KMS-11 (cell line): ENCODE measurements at regions not wholly inside any gene's neighbourhood (a gene's known extent, or its start where the extent isn't known, plus 50 kb on each side); places are given as distances from the start of the nearest gene placed in this dataset.
"Not testable (repeated sequence)": the region's sequence is repeated elsewhere in the genome, so short reads cannot be mapped to it uniquely, and the experiment has no call there.

Experiments
- H2AFZ ChIP-seq: fragments of 200-600 bp; sonication (generic); 2 replicates; pipeline ENCODE4 v1.6.1; 2016; ENCODE audit warnings: antibody characterized with exemption, mixed run types, low read depth
- H3K27ac ChIP-seq: fragments of 200-600 bp; sonication (generic); 2 replicates; pipeline ENCODE4 v1.6.1; 2016; ENCODE audit warnings: mild to moderate bottlenecking, mixed run types
- H3K27me3 ChIP-seq: fragments of 200-600 bp; sonication (generic); 2 replicates; pipeline ENCODE4 v1.6.1; 2017; ENCODE audit warnings: mild to moderate bottlenecking, low read depth, mixed run types, moderate library complexity; ENCODE audit not compliant: insufficient read depth
- H3K36me3 ChIP-seq: fragments of 200-600 bp; sonication (generic); 2 replicates; pipeline ENCODE4 v1.6.1; 2017; ENCODE audit warnings: mild to moderate bottlenecking, mixed run types; ENCODE audit not compliant: insufficient read depth
- H3K4me1 ChIP-seq: fragments of 200-600 bp; sonication (generic); 2 replicates; pipeline ENCODE4 v1.6.1; 2016; ENCODE audit warnings: mild to moderate bottlenecking, low read depth, mixed run types; ENCODE audit not compliant: poor library complexity, severe bottlenecking
- H3K4me2 ChIP-seq: fragments of 200-600 bp; sonication (generic); 2 replicates; pipeline ENCODE4 v1.7.0; 2016; ENCODE audit warnings: mild to moderate bottlenecking, mixed run types
- H3K4me3 ChIP-seq: fragments of 200-600 bp; sonication (generic); IDR thresholded peaks from 2 replicates; pipeline ENCODE4 v1.6.1; 2017; ENCODE audit warnings: low read depth, low read length, mixed read lengths; ENCODE audit not compliant: insufficient read depth
- H3K79me2 ChIP-seq: fragments of 200-600 bp; sonication (generic); 2 replicates; pipeline ENCODE4 v1.6.1; 2016; ENCODE audit warnings: low read depth, mixed run types; ENCODE audit not compliant: insufficient read depth
- H3K9ac ChIP-seq: fragments of 200-600 bp; sonication (generic); 2 replicates; pipeline ENCODE4 v1.6.1; 2016; ENCODE audit warnings: mild to moderate bottlenecking, mixed run types
- H4K20me1 ChIP-seq: fragments of 200-600 bp; sonication (generic); 2 replicates; pipeline ENCODE4 v1.6.1; 2016; ENCODE audit warnings: mild to moderate bottlenecking, mixed run types; ENCODE audit not compliant: insufficient read depth
- TF ChIP-seq, protein P1 (sequence below): fragments of 200-600 bp; sonication (generic); conservative IDR thresholded peaks from 2 replicates; pipeline ENCODE4 v1.6.1; 2017; ENCODE audit warnings: low read depth, mild to moderate bottlenecking, antibody characterized with exemption, low read length, moderate library complexity, mixed read lengths

DNA sequence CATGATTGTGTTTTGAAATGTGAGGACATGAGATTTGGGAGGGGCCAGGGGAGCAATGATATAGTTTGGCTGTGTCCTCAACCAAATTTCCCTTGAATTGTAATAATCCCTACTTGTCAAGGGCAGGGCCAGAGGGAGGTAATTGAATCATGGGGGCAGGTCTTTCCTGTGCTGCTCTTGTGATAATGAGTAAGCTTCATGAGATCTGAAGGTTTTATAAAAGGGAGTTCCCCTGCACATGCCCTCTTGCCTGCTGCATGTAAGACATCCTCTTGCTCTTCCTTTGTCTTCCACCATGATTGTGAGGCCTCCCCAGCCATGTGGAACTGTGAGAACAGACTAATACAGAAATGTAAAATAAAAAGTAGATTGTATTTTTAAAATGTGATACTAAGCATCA, 1294.9 kb downstream of the ADGRL3 start:
- Histone ChIP-seq H3K36me3 (no peaks in the 10 kb centered on the region), H3K27me3 (no peaks in the 10 kb centered on the region), H3K4me2 (no peak overlapping the region), H3K79me2 (no peaks in the 10 kb centered on the region), H3K9ac (no peak overlapping the region), H4K20me1 (no peaks in the 10 kb centered on the region), H3K27ac (no peak overlapping the region), H3K4me3 (no peak overlapping the region), H2AFZ (no peak overlapping the region), H3K4me1 (no peaks in the 10 kb centered on the region)
- TF ChIP-seq, protein P1, sequence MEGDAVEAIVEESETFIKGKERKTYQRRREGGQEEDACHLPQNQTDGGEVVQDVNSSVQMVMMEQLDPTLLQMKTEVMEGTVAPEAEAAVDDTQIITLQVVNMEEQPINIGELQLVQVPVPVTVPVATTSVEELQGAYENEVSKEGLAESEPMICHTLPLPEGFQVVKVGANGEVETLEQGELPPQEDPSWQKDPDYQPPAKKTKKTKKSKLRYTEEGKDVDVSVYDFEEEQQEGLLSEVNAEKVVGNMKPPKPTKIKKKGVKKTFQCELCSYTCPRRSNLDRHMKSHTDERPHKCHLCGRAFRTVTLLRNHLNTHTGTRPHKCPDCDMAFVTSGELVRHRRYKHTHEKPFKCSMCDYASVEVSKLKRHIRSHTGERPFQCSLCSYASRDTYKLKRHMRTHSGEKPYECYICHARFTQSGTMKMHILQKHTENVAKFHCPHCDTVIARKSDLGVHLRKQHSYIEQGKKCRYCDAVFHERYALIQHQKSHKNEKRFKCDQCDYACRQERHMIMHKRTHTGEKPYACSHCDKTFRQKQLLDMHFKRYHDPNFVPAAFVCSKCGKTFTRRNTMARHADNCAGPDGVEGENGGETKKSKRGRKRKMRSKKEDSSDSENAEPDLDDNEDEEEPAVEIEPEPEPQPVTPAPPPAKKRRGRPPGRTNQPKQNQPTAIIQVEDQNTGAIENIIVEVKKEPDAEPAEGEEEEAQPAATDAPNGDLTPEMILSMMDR = no peak

DNA sequence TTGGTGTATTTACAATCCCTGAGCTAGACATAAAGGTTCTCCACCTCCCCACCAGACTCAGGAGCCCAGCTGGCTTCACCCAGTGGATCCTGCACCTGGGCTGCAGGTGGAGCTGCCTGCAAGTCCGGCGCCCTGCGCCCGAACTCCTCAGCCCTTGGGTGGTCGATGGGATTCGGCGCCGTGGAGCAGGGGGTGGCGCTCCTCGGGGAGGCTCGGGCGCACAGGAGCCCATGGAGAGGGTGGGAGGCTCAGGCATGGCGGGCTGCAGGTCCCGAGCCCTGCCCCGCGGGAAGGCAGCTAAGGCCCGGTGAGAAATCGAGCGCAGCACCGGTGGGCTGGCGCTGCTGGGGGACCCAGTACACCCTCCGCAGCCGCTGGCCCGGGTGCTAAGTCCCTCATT, 1291.6 kb downstream of the ADGRL3 start:
- H3K27me3 ChIP-seq, H3K9ac ChIP-seq, H4K20me1 ChIP-seq, H3K4me3 ChIP-seq, H3K27ac ChIP-seq, H3K4me1 ChIP-seq, H3K36me3 ChIP-seq, H3K79me2 ChIP-seq, H2AFZ ChIP-seq, H3K4me2 ChIP-seq: not testable (repeated sequence)

DNA sequence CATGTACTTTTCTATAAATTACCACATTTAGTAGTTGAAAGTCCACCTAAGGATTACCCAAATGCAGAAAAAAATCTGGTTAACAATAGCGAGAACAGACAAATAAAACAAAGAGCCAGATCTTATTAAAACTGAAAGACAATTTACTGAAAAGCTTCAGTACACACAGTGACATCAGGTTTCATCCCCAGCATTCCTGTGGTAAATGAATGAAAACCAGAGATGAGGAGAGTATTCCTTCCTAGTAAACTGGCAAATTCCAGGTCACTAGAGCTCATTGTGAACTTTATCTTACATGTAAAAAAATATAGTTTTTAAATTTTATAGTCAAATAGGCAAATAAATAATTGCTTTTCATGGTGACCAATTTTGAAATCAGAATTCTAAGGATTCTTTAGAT, 1290.5 kb downstream of the ADGRL3 start:
- Histone ChIP-seq H3K4me2 (no peak overlapping the region), H4K20me1 (no peaks in the 10 kb centered on the region), H2AFZ (no peak overlapping the region), H3K27ac (no peak overlapping the region), H3K4me1 (no peaks in the 10 kb centered on the region), H3K4me3 (no peak overlapping the region), H3K79me2 (no peaks in the 10 kb centered on the region), H3K36me3 (no peaks in the 10 kb centered on the region), H3K27me3 (no peaks in the 10 kb centered on the region), H3K9ac (no peak overlapping the region)
- TF ChIP-seq, protein P1 = no peak

DNA sequence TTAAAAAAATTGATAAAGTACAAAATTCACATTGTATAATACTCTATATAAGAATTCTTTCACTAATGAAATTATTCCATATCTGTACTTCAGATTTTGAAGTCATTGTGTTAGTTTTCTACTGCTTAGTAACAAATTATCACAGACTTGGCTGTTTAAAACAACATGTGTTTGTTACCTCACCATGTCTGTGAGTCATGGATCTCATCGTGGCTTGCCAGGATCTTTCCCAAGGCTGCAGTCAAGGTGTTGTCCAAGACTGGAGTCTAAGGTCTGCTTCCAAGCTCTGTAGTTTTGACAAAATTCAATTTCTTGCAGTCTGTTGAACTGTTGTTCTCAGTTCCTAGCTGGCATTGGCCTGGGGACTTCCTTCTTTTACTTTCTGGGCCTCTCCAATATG, 1286.9 kb downstream of the ADGRL3 start:
- Histone ChIP-seq H2AFZ (no peak overlapping the region), H3K9ac (no peak overlapping the region), H3K27me3 (no peaks in the 10 kb centered on the region), H3K79me2 (no peaks in the 10 kb centered on the region), H3K4me2 (no peak overlapping the region), H3K36me3 (no peaks in the 10 kb centered on the region), H3K4me3 (no peak overlapping the region), H3K4me1 (no peaks in the 10 kb centered on the region), H3K27ac (no peak overlapping the region), H4K20me1 (no peaks in the 10 kb centered on the region)
- TF ChIP-seq, protein P1 = no peak

DNA sequence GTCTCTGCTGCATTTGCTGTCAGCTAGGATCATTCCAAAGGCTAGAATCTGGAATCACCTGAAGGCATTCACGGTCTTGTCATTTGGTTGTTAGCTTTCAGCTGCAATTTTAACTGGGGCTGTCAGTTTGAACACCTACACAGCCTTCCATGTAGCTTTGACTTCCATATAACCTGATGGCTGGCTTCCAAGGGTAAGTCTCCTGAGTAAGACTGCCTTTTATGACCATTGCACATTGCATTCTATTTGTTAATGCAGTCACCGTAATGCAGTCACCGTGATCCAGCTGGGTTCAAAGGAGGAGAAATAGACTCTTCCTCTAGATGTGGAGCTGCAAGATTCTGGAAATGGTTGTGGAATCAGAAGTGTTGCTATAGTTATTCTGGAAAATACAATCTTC, 1284.2 kb downstream of the ADGRL3 start:
- Histone ChIP-seq H3K9ac (no peak overlapping the region), H3K4me3 (no peak overlapping the region), H3K27me3 (no peaks in the 10 kb centered on the region), H3K4me1 (no peaks in the 10 kb centered on the region), H4K20me1 (no peaks in the 10 kb centered on the region), H3K79me2 (no peaks in the 10 kb centered on the region), H2AFZ (no peak overlapping the region), H3K27ac (no peak overlapping the region), H3K36me3 (no peaks in the 10 kb centered on the region), H3K4me2 (no peak overlapping the region)
- TF ChIP-seq, protein P1 = no peak
